Nephron progenitor cell (in vitro differentiated cells): ENCODE measurements at regions not wholly inside any gene's neighbourhood (a gene's known extent, or its start where the extent isn't known, plus 50 kb on each side); places are given as distances from the start of the nearest gene placed in this dataset.
A peak's percentile ranks its signal among the peaks of the same experiment; 100 is the strongest.

Source experiments
- DNase-seq: peaks from one replicate; pipeline ENCODE4 v3.0.0; 2021
- H3K27ac Mint-ChIP-seq: 2 replicates; pipeline ENCODE4 v1.8.0; 2021; ENCODE audit warnings: mild to moderate bottlenecking, moderate library complexity, mixed read lengths
- H3K27me3 Mint-ChIP-seq: 2 replicates; pipeline ENCODE4 v1.8.0; 2021; ENCODE audit warnings: mild to moderate bottlenecking, low read depth, mixed read lengths; ENCODE audit not compliant: poor library complexity
- H3K36me3 Mint-ChIP-seq: 2 replicates; pipeline ENCODE4 v1.8.0; 2021; ENCODE audit warnings: low read depth, mixed read lengths
- H3K4me1 Mint-ChIP-seq: 2 replicates; pipeline ENCODE4 v1.8.0; 2021; ENCODE audit warnings: mixed read lengths
- H3K4me3 Mint-ChIP-seq: 2 replicates; pipeline ENCODE4 v1.8.0; 2021; ENCODE audit warnings: mild to moderate bottlenecking, moderate library complexity, mixed read lengths
- H3K9me3 Mint-ChIP-seq: 2 replicates; pipeline ENCODE4 v1.8.0; 2021; ENCODE audit warnings: mild to moderate bottlenecking, moderate library complexity, mixed read lengths
- TF ChIP-seq, protein P1 (sequence below): fragments of 200-600 bp; sonication (generic); IDR thresholded peaks from 2 replicates; pipeline ENCODE4 v1.5.0; 2021; ENCODE audit warnings: antibody characterized with exemption

DNA sequence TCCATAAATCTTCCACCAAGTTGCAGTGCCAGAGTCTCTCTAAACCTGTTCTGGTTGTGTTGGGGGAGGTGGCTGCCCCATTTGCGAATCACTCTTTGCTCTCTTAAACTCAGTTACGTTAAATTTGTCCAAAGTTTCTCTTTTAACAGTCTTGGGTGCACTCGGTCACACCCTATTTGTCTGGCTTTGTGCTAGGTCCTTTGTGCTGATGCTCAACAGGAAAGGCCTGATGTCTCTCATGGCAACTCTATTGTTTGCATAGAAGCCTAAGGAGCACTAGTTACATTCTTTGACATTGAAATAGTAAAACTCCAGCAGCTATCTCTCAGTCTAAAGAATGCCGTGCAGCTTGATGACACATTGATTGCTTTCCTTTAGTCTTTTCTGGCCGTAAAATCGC, 105.1 kb downstream of the TRMT11 start:
- DNase-seq = no peak
- Mint-ChIP-seq H3K27me3 (peaks cover 4% of the 10 kb centered on the region), H3K4me1 (peaks cover 40% of the 10 kb centered on the region), H3K27ac (peak overlapping the region; percentile 64), H3K9me3 (peaks cover 4% of the 10 kb centered on the region), H3K36me3 (peaks cover 34% of the 10 kb centered on the region), H3K4me3 (no peak overlapping the region)
- TF ChIP-seq, protein P1, sequence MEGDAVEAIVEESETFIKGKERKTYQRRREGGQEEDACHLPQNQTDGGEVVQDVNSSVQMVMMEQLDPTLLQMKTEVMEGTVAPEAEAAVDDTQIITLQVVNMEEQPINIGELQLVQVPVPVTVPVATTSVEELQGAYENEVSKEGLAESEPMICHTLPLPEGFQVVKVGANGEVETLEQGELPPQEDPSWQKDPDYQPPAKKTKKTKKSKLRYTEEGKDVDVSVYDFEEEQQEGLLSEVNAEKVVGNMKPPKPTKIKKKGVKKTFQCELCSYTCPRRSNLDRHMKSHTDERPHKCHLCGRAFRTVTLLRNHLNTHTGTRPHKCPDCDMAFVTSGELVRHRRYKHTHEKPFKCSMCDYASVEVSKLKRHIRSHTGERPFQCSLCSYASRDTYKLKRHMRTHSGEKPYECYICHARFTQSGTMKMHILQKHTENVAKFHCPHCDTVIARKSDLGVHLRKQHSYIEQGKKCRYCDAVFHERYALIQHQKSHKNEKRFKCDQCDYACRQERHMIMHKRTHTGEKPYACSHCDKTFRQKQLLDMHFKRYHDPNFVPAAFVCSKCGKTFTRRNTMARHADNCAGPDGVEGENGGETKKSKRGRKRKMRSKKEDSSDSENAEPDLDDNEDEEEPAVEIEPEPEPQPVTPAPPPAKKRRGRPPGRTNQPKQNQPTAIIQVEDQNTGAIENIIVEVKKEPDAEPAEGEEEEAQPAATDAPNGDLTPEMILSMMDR = no peak

DNA sequence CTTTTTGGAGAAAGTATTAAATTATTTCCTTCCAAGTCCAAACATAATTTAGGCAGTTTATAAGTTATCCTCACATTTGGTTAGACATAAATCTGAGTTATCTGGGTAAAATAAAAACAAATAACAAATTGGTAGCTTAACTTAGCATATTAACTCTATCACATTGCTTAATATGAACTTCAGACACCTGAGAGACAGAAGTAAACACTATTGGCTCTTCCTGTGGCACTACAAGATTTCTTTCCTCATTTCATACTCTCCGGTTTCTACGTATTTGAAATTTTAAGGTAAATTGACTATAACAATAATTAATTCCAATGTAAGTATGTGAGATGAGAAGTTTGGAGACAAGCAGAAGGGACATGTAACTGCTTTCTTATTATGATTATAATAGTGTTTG, 106.8 kb downstream of the TRMT11 start:
- DNase-seq = no peak
- H3K4me1 Mint-ChIP-seq = peaks cover 29% of the 10 kb centered on the region
- peaks cover 34% of the 10 kb centered on the region for H3K36me3 Mint-ChIP-seq
- no peak overlapping the region for H3K4me3 Mint-ChIP-seq
- TF ChIP-seq, protein P1 = no peak
- peaks cover 4% of the 10 kb centered on the region for H3K27me3 Mint-ChIP-seq
- peaks cover 4% of the 10 kb centered on the region for H3K9me3 Mint-ChIP-seq
- H3K27ac Mint-ChIP-seq = no peak overlapping the region

DNA sequence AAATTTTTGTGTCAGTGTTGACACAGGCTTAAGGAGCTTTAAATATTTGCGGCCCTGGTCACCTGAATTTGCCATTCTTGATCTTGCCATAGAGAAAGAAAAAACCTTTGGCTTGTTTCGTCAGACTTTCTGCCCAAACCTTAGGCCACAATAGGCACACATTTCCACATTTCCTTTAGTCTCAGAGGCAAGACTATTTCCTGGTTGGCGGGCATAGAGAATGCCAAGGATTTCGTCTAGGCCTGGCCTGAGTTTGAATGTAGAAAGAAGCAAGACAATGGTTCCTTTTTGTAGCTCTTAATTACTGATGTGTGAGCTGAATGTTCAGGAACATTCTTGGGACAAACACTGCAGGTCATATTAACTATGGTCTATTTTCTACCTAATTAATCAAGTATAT, 108.1 kb downstream of the TRMT11 start:
- TF ChIP-seq, protein P1 = no peak
- Mint-ChIP-seq H3K27ac (no peak overlapping the region), H3K36me3 (peaks cover 43% of the 10 kb centered on the region), H3K4me1 (peaks cover 33% of the 10 kb centered on the region), H3K27me3 (peaks cover 4% of the 10 kb centered on the region), H3K9me3 (peaks cover 4% of the 10 kb centered on the region), H3K4me3 (no peak overlapping the region)
- no peak for DNase-seq

GRCh38 chr6:126100386-126100785, 114.0 kb downstream of the TRMT11 start:
- TF ChIP-seq, protein P1 = no peak
- no peak for DNase-seq
- H3K27ac Mint-ChIP-seq = no peak overlapping the region
- no peak overlapping the region for H3K4me3 Mint-ChIP-seq
- peaks cover 72% of the 10 kb centered on the region for H3K36me3 Mint-ChIP-seq
- H3K4me1 Mint-ChIP-seq = peaks cover 42% of the 10 kb centered on the region
- peaks cover 10% of the 10 kb centered on the region for H3K9me3 Mint-ChIP-seq
- peaks cover 6% of the 10 kb centered on the region for H3K27me3 Mint-ChIP-seq

- H3K4me3 Mint-ChIP-seq = no peak overlapping the region
- peaks cover 10% of the 10 kb centered on the region for H3K9me3 Mint-ChIP-seq
- peaks cover 4% of the 10 kb centered on the region for H3K27me3 Mint-ChIP-seq
- TF ChIP-seq, protein P1 = no peak
- H3K4me1 Mint-ChIP-seq = peaks cover 50% of the 10 kb centered on the region
- peak overlapping the region; percentile 60 for H3K27ac Mint-ChIP-seq
- peaks cover 67% of the 10 kb centered on the region for H3K36me3 Mint-ChIP-seq
- no peak for DNase-seq
These were observed 116.0 kb downstream of the TRMT11 start for GRCh38 chr6:126102358-126102757.

GRCh38 chr6:126103993-126104392, 117.7 kb downstream of the TRMT11 start:
- H3K4me1 Mint-ChIP-seq = peaks cover 53% of the 10 kb centered on the region
- H3K27ac Mint-ChIP-seq = no peak overlapping the region

More at GRCh38 chr6:126103993-126104392, 117.7 kb downstream of the TRMT11 start:
- TF ChIP-seq, protein P1 = no peak
- peaks cover 60% of the 10 kb centered on the region for H3K36me3 Mint-ChIP-seq
- H3K27me3 Mint-ChIP-seq = peaks cover 4% of the 10 kb centered on the region
- DNase-seq = no peak
- H3K9me3 Mint-ChIP-seq = peaks cover 10% of the 10 kb centered on the region
- no peak overlapping the region for H3K4me3 Mint-ChIP-seq
